ENCODE measurements at regions not wholly inside any gene's neighbourhood (a gene's known extent, or its start where the extent isn't known, plus 50 kb on each side); places are given as distances from the start of the nearest gene placed in this dataset.

DNA sequence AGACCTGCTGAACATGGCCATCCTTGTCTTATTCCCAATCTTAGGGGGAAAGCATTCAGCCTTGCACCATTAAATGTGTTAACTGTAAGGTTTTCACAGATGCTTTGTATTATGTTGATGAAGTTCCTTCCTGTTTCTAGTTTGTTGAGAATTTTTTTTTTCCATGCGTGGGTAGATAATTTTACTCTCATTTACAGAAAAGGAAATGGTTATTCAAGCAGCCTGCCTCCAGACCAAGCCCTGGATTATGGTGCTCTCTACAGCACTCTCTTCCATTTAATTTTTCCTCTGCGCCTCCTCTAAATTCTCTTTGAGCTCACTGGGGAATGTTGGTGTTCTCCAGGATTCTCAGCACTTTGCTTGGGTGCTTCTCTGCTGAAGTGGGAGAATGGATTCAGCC lies 179.3 kb upstream of the PZP start:
- H3K9me3 ChIP-seq (replicated peaks; ENCODE audit: control insufficient read depth, insufficient read depth, low read length) = no peaks in the 10 kb centered on the region
- SMC1A ChIA-PET (ENCODE audit: uncharacterized antibody, unreplicated experiment) = interaction anchor here (1.4 kb wide), 1 partner anchor 22 kb away, joined by 8 read pairs; no protein-coding TSS in a partner anchor
- H3K36me3 ChIP-seq (ENCODE audit: control insufficient read depth in 2 of 2, insufficient read depth in 2 of 2, low read length in 1 of 2) = no peaks in the 10 kb centered on the region
- WGBS (ENCODE audit: insufficient coverage, insufficient replicate concordance, low lambda C conversion rate, missing lambda C conversion rate) = 57% methylated on average over 2 of the region's 2 CpGs
- no peak overlapping the region for H3K9ac ChIP-seq (ENCODE audit: control insufficient read depth, insufficient read depth, low read length)
- H3K4me1 ChIP-seq (ENCODE audit: control insufficient read depth, insufficient read depth, low read length) = peaks cover 8% of the 10 kb centered on the region; the same call in 1 of the 2 replicates
- FAIRE-seq (no peak), DNase-seq (ENCODE audit: low read depth, low spot score) (no peak), ATAC-seq (no peak)
- POLR2A ChIA-PET = no interaction called here
- H4K20me1 ChIP-seq (ENCODE audit: control insufficient read depth, insufficient read depth) = no peaks in the 10 kb centered on the region
- H3K4me3 ChIP-seq = no peak overlapping the region
- no peaks in the 10 kb centered on the region for H3K27me3 ChIP-seq (replicated peaks in 1 of 2; ENCODE audit: control insufficient read depth in 2 of 2, insufficient read depth in 2 of 2, low read length in 1 of 2)
- no peaks in the 10 kb centered on the region for H3K79me2 ChIP-seq (ENCODE audit: control insufficient read depth, insufficient read depth, low read length)
- no peak overlapping the region for H2AFZ ChIP-seq (ENCODE audit: control insufficient read depth, low read depth, low read length)
- RAD21 ChIA-PET (ENCODE audit: unreplicated experiment) = no interaction called here
- TF ChIP-seq, protein P1, sequence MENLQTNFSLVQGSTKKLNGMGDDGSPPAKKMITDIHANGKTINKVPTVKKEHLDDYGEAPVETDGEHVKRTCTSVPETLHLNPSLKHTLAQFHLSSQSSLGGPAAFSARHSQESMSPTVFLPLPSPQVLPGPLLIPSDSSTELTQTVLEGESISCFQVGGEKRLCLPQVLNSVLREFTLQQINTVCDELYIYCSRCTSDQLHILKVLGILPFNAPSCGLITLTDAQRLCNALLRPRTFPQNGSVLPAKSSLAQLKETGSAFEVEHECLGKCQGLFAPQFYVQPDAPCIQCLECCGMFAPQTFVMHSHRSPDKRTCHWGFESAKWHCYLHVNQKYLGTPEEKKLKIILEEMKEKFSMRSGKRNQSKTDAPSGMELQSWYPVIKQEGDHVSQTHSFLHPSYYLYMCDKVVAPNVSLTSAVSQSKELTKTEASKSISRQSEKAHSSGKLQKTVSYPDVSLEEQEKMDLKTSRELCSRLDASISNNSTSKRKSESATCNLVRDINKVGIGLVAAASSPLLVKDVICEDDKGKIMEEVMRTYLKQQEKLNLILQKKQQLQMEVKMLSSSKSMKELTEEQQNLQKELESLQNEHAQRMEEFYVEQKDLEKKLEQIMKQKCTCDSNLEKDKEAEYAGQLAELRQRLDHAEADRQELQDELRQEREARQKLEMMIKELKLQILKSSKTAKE (IDR thresholded peaks at IDR 0.05; ENCODE audit: low read depth, poor library complexity, severe bottlenecking) = no peak
- TF ChIP-seq SUPT20H (IDR thresholded peaks at IDR 0.05; ENCODE audit: borderline replicate concordance, control insufficient read depth, low read depth, low read length) (no peak), SMAD5 (IDR thresholded peaks at IDR 0.05; ENCODE audit: low read depth) (no peak), HCFC1 (IDR thresholded peaks at IDR 0.05; ENCODE audit: low read length) (no peak)
- TF ChIP-seq, protein P2, sequence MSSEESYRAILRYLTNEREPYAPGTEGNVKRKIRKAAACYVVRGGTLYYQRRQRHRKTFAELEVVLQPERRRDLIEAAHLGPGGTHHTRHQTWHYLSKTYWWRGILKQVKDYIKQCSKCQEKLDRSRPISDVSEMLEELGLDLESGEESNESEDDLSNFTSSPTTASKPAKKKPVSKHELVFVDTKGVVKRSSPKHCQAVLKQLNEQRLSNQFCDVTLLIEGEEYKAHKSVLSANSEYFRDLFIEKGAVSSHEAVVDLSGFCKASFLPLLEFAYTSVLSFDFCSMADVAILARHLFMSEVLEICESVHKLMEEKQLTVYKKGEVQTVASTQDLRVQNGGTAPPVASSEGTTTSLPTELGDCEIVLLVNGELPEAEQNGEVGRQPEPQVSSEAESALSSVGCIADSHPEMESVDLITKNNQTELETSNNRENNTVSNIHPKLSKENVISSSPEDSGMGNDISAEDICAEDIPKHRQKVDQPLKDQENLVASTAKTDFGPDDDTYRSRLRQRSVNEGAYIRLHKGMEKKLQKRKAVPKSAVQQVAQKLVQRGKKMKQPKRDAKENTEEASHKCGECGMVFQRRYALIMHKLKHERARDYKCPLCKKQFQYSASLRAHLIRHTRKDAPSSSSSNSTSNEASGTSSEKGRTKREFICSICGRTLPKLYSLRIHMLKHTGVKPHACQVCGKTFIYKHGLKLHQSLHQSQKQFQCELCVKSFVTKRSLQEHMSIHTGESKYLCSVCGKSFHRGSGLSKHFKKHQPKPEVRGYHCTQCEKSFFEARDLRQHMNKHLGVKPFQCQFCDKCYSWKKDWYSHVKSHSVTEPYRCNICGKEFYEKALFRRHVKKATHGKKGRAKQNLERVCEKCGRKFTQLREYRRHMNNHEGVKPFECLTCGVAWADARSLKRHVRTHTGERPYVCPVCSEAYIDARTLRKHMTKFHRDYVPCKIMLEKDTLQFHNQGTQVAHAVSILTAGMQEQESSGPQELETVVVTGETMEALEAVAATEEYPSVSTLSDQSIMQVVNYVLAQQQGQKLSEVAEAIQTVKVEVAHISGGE (CRISPR knock-in tag; IDR thresholded peaks at IDR 0.05) = no peak
- TF ChIP-seq, protein P3, sequence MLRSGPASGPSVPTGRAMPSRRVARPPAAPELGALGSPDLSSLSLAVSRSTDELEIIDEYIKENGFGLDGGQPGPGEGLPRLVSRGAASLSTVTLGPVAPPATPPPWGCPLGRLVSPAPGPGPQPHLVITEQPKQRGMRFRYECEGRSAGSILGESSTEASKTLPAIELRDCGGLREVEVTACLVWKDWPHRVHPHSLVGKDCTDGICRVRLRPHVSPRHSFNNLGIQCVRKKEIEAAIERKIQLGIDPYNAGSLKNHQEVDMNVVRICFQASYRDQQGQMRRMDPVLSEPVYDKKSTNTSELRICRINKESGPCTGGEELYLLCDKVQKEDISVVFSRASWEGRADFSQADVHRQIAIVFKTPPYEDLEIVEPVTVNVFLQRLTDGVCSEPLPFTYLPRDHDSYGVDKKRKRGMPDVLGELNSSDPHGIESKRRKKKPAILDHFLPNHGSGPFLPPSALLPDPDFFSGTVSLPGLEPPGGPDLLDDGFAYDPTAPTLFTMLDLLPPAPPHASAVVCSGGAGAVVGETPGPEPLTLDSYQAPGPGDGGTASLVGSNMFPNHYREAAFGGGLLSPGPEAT (IDR thresholded peaks at IDR 0.05; ENCODE audit: low read depth) = 0 out of 2 replicates have a peak, but pooled peaks have one; percentile 25
- H3K4me2 ChIP-seq (ENCODE audit: control insufficient read depth, insufficient read depth) = no peak overlapping the region
- intact Hi-C loops (cut with micrococcal nuclease; ENCODE audit: unreplicated experiment) (no loop called here), in situ Hi-C loops (cut with MboI) (no loop called here)
- CTCF ChIA-PET = interaction anchor here (0.8 to 1.8 kb wide), 2 partner anchors 9 to 22 kb away, joined by 3 to 5 read pairs; no protein-coding TSS in a partner anchor
- no TSS peak for BruUV-seq (replicated peaks)
- H3K27ac ChIP-seq (ENCODE audit: control insufficient read depth, insufficient read depth) = no peak overlapping the region
